HepG2 (cell line): ENCODE measurements at regions not wholly inside any gene's neighbourhood (a gene's known extent, or its start where the extent isn't known, plus 50 kb on each side); places are given as distances from the start of the nearest gene placed in this dataset.

ENCODE experiments used
- ATAC-seq: fragments of 200-7000 bp; cut with Tn5 transposase; 3 replicates; pipeline ENCODE4 v1.9.1; 2020; ENCODE audit warnings: mild to moderate bottlenecking, moderate library complexity
- BruUV-seq: library from RNA; stranded (reverse); fragments of 400-500 nt; replicated peaks from 2 replicates; lab custom pipeline; 2021; lab: Mats Ljungman, UMichigan
- CTCF ChIA-PET: fragments of 300-600 bp; formaldehyde crosslinking; extraction: SDS; loops from one replicate; lab custom pipeline; 2021; ENCODE audit warnings: low total read pairs, inconsistent platforms, low intra/inter-chr PET ratio; lab: Yijun Ruan, JAX
- POLR2A ChIA-PET: fragments of 350-600 bp; sonication (Branson Sonifier 250); formaldehyde crosslinking; loops from one replicate; lab custom pipeline; 2020; ENCODE audit warnings: antibody characterized with exemption, inconsistent platforms; lab: Yijun Ruan, JAX
- DNase-seq: peaks from one replicate; pipeline ENCODE4 v3.0.0-alpha.2; 2015; ENCODE audit warnings: low spot score
- FAIRE-seq: peaks from 3 replicates; lab custom pipeline; 2011; peaks lifted over from hg19 to GRCh38; lab: Jason Lieb, UNC
- H2AFZ ChIP-seq: one replicate; pipeline ENCODE4 v1.6.1; 2011; ENCODE audit warnings: low read length, inconsistent platforms
- H3K27ac ChIP-seq: fragments of 300-600 bp; 3 replicates; pipeline ENCODE4 v1.8.0; 2011; ENCODE audit warnings: mixed run types, mild to moderate bottlenecking, mixed read lengths, low read length, inconsistent platforms; ENCODE audit not compliant: insufficient read depth; ENCODE audit errors: extremely low read length
- H3K27me3 ChIP-seq, 2 experiments: fragments of 200-600 bp in 1 of 2; 2 replicates in 1 of 2; 3 replicates in 1 of 2; pipeline versions ENCODE4 v1.6.0 to v1.8.0; 2011; ENCODE audit warnings: low read length in 2 of 2, mild to moderate bottlenecking in 2 of 2, moderate library complexity in 2 of 2, inconsistent platforms in 1 of 2; ENCODE audit not compliant: insufficient read depth in 2 of 2, control insufficient read depth in 1 of 2
- H3K36me3 ChIP-seq, 2 experiments: fragments of 200-600 bp in 1 of 2; replicated peaks in 1 of 2; 2 replicates in 1 of 2; 3 replicates in 1 of 2; pipeline versions ENCODE4 v1.5.1 to v1.8.0; 2011; ENCODE audit warnings: low read length in 2 of 2, inconsistent platforms in 1 of 2; ENCODE audit not compliant: insufficient read depth in 2 of 2, control insufficient read depth in 1 of 2
- H3K4me1 ChIP-seq: 2 replicates; pipeline ENCODE4 v1.5.1; 2012; ENCODE audit warnings: low read length, inconsistent platforms; ENCODE audit not compliant: insufficient read depth
- H3K4me2 ChIP-seq: 2 replicates; pipeline ENCODE4 v1.6.0; 2011; ENCODE audit warnings: low read depth, low read length, inconsistent platforms
- H3K4me3 ChIP-seq, 3 experiments: fragments of 200-600 bp in 1 of 3; sonication (generic), shearing (Covaris generic) in 1 of 3; replicated peaks in 1 of 3; 2 replicates each; pipeline ENCODE4 v1.5.1; 2011 to 2016; ENCODE audit warnings: low read length in 3 of 3, inconsistent platforms in 2 of 3, low read depth in 2 of 3, mild to moderate bottlenecking in 2 of 3, control low read depth in 1 of 3, mixed read lengths in 1 of 3; ENCODE audit not compliant: insufficient read depth in 1 of 3
- H3K79me2 ChIP-seq: one replicate; pipeline ENCODE4 v1.6.1; 2011; ENCODE audit warnings: low read length, inconsistent platforms; ENCODE audit not compliant: insufficient read depth
- H3K9ac ChIP-seq: 2 replicates; pipeline ENCODE4 v1.6.0; 2011; ENCODE audit warnings: mild to moderate bottlenecking, low read depth, low read length, inconsistent platforms; ENCODE audit not compliant: insufficient read depth
- H3K9me3 ChIP-seq: 2 replicates; pipeline ENCODE4 v1.5.1; 2012; ENCODE audit warnings: mild to moderate bottlenecking, low read length
- H4K20me1 ChIP-seq: 2 replicates; pipeline ENCODE4 v1.6.0; 2011; ENCODE audit warnings: inconsistent platforms, mild to moderate bottlenecking, low read length, moderate library complexity; ENCODE audit not compliant: insufficient read depth
- EHMT2 ChIP-seq: fragments of 200-600 bp; sonication (generic); IDR thresholded peaks from 2 replicates; pipeline ENCODE4 v1.7.0; 2017; ENCODE audit warnings: antibody characterized with exemption, low read depth, low read length, borderline replicate concordance
- FOXP1 ChIP-seq, 2 experiments: fragments of 450-650 bp in 1 of 2; IDR thresholded peaks; 2 replicates each; pipeline ENCODE4 v1.6.1; 2017 to 2018; ENCODE audit warnings: antibody characterized with exemption in 1 of 2
- GLI4 ChIP-seq: sonication (generic); formaldehyde crosslinking; IDR thresholded peaks from 2 replicates; pipeline ENCODE4 v1.5.1; 2020; ENCODE audit warnings: missing genetic modification reagents, mild to moderate bottlenecking, moderate library complexity, borderline replicate concordance
- HNF4A ChIP-seq: sonication (generic); formaldehyde crosslinking; IDR thresholded peaks from 2 replicates; pipeline ENCODE4 v1.4.0; 2020; ENCODE audit warnings: missing genetic modification reagents
- MAX ChIP-seq: IDR thresholded peaks from 2 replicates; pipeline ENCODE4 v1.6.1; 2012; ENCODE audit warnings: inconsistent platforms
- POLR2G ChIP-seq: fragments of 200-400 bp; formaldehyde crosslinking; IDR thresholded peaks from 2 replicates; pipeline ENCODE4 v1.6.1; 2018; ENCODE audit warnings: mild to moderate bottlenecking, low read depth, low read length, moderate library complexity
- RERE ChIP-seq: IDR thresholded peaks from 2 replicates; pipeline ENCODE4 v1.6.1; 2016; ENCODE audit warnings: low read depth, missing genetic modification reagents, missing compliant biosample characterization
- SOX5 ChIP-seq: IDR thresholded peaks from 2 replicates; pipeline ENCODE4 v1.6.1; 2016; ENCODE audit warnings: borderline replicate concordance
- TBL1XR1 ChIP-seq: fragments of 150-350 bp; IDR thresholded peaks from 2 replicates; pipeline ENCODE4 v1.6.1; 2014; ENCODE audit warnings: borderline replicate concordance, low read length; ENCODE audit not compliant: partially characterized antibody
- TP53 ChIP-seq: sonication (generic); formaldehyde crosslinking; conservative IDR thresholded peaks from 2 replicates; pipeline ENCODE4 v1.4.0; 2020; ENCODE audit warnings: missing genetic modification reagents
- TRIM22 ChIP-seq: fragments of 450-650 bp; IDR thresholded peaks from 2 replicates; pipeline ENCODE4 v1.6.1; 2017
- ZBTB1 ChIP-seq: sonication (generic); formaldehyde crosslinking; IDR thresholded peaks from 2 replicates; pipeline ENCODE4 v1.4.0; 2020; ENCODE audit warnings: missing genetic modification reagents, borderline replicate concordance
- ZFP41 ChIP-seq: sonication (generic); formaldehyde crosslinking; IDR thresholded peaks from 2 replicates; pipeline ENCODE4 v1.4.0; 2020; ENCODE audit warnings: mild to moderate bottlenecking, missing genetic modification reagents, borderline replicate concordance
- ZMYM2 ChIP-seq: sonication (generic); formaldehyde crosslinking; IDR thresholded peaks from 2 replicates; pipeline ENCODE4 v1.8.0; 2022; ENCODE audit warnings: mild to moderate bottlenecking, missing genetic modification reagents
- ZNF432 ChIP-seq: sonication (generic); formaldehyde crosslinking; IDR thresholded peaks from 2 replicates; pipeline ENCODE4 v1.5.0; 2020; ENCODE audit warnings: missing genetic modification reagents, mild to moderate bottlenecking, borderline replicate concordance
- ZNF709 ChIP-seq: sonication (generic); formaldehyde crosslinking; IDR thresholded peaks from 2 replicates; pipeline ENCODE4 v1.5.0; 2020; ENCODE audit warnings: mild to moderate bottlenecking, missing genetic modification reagents
- ZNF770 ChIP-seq: sonication (generic); formaldehyde crosslinking; IDR thresholded peaks from 2 replicates; pipeline ENCODE4 v1.5.0; 2020; ENCODE audit warnings: mild to moderate bottlenecking, missing genetic modification reagents
- WGBS: methylation state at CpG from one replicate; pipeline ENCODE4 v1.1.6; 2017; ENCODE audit warnings: low lambda C conversion rate; 5-methylcytosine and 5-hydroxymethylcytosine counted together
- in situ Hi-C: cut with HindIII; loops from 2 replicates; pipeline ENCODE4 v1.10.0; 2017; ENCODE audit warnings: low pct_unique_long_range_greater_than_20kb; ENCODE audit not compliant: extremely low pct_ligation_motif_present
- intact Hi-C: fragments of 100-400 bp; cut with micrococcal nuclease; formaldehyde crosslinking; loops from one replicate; pipeline ENCODE4 v1.10.0; 2022; ENCODE audit not compliant: unreplicated experiment

GRCh38 chr10:113236998-113237397, 287.0 kb downstream of the TCF7L2 start:
- no peaks in the 10 kb centered on the region for H3K79me2 ChIP-seq
- no TSS peak for BruUV-seq
- H3K27me3 ChIP-seq: peaks cover 1 to 17% of the 10 kb centered on the region in 2 experiments; a peak in 2 of 5 replicates
- 53% methylated on average over 5 of the region's 5 CpGs for WGBS
- TF ChIP-seq FOXP1 (IDR thresholded peaks at IDR 0.05) (no peak), FOXP1 (CRISPR knock-in tag; IDR thresholded peaks at IDR 0.05) (no peak), RERE (CRISPR knock-in tag) (no peak), ZBTB1 (CRISPR knock-in tag) (no peak), ZNF770 (CRISPR knock-in tag) (no peak), ZNF432 (CRISPR knock-in tag) (no peak), GLI4 (CRISPR knock-in tag) (no peak), MAX (no peak), HNF4A (CRISPR knock-in tag) (no peak), TP53 (CRISPR knock-in tag) (no peak), EHMT2 (no peak), POLR2G (no peak), ZFP41 (CRISPR knock-in tag) (no peak), ZMYM2 (no peak), TRIM22 (no peak), TBL1XR1 (no peak), ZNF709 (CRISPR knock-in tag) (no peak), SOX5 (CRISPR knock-in tag) (no peak)
- in situ Hi-C loops (no loop called here), intact Hi-C loops (no loop called here)
- H4K20me1 ChIP-seq: no peaks in the 10 kb centered on the region
- no peak overlapping the region for H3K9ac ChIP-seq
- H2AFZ ChIP-seq: no peak overlapping the region
- H3K4me1 ChIP-seq: no peaks in the 10 kb centered on the region
- ATAC-seq: no peak
- no peak overlapping the region for H3K27ac ChIP-seq
- DNase-seq: no peak
- no peaks in the 10 kb centered on the region for H3K36me3 ChIP-seq
- no peaks in the 10 kb centered on the region for H3K9me3 ChIP-seq
- no peak overlapping the region for H3K4me2 ChIP-seq
- ChIA-PET CTCF (no interaction called here), POLR2A (no interaction called here)
- H3K4me3 ChIP-seq: no peak overlapping the region
- no peak for FAIRE-seq
